ENCODE measurements at regions not wholly inside any gene's neighbourhood (a gene's known extent, or its start where the extent isn't known, plus 50 kb on each side); places are given as distances from the start of the nearest gene placed in this dataset.

DNA sequence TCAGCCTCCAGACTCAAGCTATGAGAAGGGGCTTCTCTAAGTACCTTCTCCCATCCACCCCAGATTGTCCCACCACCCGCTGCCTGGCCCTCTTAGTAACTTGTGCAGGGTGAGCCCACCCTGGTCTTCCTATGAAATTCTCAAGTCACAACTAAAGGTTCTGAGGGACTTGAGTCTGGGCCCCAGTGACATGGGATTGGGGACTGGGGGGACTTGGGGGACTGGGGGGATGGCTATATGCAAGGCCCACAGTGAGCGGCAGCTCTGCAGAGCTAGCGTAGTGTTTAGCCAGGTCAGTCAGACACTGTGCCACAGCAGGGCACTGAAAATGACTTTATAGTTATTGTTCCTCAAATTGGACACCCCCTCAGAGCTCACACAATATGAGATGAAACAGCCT is 622.3 kb upstream of the CADM1 start:
- TF ChIP-seq, protein P1, sequence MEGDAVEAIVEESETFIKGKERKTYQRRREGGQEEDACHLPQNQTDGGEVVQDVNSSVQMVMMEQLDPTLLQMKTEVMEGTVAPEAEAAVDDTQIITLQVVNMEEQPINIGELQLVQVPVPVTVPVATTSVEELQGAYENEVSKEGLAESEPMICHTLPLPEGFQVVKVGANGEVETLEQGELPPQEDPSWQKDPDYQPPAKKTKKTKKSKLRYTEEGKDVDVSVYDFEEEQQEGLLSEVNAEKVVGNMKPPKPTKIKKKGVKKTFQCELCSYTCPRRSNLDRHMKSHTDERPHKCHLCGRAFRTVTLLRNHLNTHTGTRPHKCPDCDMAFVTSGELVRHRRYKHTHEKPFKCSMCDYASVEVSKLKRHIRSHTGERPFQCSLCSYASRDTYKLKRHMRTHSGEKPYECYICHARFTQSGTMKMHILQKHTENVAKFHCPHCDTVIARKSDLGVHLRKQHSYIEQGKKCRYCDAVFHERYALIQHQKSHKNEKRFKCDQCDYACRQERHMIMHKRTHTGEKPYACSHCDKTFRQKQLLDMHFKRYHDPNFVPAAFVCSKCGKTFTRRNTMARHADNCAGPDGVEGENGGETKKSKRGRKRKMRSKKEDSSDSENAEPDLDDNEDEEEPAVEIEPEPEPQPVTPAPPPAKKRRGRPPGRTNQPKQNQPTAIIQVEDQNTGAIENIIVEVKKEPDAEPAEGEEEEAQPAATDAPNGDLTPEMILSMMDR (IDR thresholded peaks at IDR 0.05; ENCODE audit: control insufficient read depth, insufficient read depth, low read depth, low read length, missing control alignments), result no peak
- DNase-seq (ENCODE audit: low read depth), result no peak
- H3K4me3 ChIP-seq (ENCODE audit: control insufficient read depth, low read depth, low read length), result no peak overlapping the region

DNA sequence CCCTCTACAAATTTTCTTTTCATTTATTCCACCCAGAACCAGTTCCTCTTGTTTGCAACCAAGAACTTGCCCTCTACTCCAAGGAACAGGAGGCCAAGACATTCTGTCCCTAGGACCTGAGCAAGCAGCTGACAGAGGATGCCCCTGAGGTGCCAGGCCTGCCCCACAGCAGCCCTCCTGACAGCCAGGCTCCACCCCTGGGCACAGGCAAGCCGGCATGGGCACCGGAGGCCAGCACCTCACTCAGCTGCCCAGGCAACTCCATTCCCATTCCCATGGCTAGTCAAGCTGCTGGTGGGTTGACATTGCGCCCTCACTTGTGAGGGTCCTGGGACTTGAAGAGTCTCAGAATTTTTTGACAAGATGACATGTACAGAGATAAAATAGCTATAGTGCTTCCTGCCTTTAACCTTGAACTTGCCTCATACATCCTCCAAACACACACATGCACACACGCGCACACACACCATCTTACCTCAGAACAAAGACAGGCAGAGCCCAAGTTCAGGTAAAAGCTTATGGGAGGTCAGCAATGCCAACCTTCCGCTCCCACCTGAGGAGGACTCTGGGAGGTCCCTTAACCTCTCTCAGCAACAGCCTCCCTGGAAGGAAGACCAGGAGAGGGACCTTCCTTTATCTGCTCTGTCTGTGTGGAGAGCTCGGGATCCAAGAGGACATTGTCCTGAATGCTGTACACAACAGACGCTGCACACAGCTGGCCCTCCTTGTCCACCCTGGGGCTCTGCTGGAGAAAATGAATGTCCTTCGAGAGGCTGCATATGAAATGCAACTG is 620.9 kb upstream of the CADM1 start:
- TF ChIP-seq, protein P1 (IDR thresholded peaks at IDR 0.05; ENCODE audit: control insufficient read depth, insufficient read depth, low read depth, low read length, missing control alignments), result no peak
- DNase-seq (ENCODE audit: low read depth), result no peak
- H3K4me3 ChIP-seq (ENCODE audit: control insufficient read depth, low read depth, low read length), result no peak overlapping the region

DNA sequence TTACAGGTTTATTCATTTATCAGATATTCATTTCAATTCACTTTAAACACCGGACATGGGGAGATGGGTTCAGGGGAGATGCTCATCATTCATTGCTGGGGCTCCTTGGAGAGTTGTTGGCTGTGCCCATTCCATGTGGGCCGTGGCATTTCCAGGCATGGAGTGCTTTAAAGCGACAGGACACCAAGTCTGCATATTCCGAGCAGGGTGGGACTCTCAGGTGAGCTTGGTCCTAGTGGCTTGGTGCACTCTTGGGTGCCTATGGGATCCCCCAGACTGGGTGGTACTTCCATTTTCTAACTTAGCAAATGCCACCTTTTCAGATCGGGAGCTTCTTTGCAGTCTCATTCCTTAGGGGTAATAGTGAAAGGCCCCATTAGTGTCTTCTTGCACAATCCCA is 619.5 kb upstream of the CADM1 start:
- no peak overlapping the region for H3K4me3 ChIP-seq (ENCODE audit: control insufficient read depth, low read depth, low read length)
- TF ChIP-seq, protein P1 (IDR thresholded peaks at IDR 0.05; ENCODE audit: control insufficient read depth, insufficient read depth, low read depth, low read length, missing control alignments), result no peak
- DNase-seq (ENCODE audit: low read depth), result no peak

DNA sequence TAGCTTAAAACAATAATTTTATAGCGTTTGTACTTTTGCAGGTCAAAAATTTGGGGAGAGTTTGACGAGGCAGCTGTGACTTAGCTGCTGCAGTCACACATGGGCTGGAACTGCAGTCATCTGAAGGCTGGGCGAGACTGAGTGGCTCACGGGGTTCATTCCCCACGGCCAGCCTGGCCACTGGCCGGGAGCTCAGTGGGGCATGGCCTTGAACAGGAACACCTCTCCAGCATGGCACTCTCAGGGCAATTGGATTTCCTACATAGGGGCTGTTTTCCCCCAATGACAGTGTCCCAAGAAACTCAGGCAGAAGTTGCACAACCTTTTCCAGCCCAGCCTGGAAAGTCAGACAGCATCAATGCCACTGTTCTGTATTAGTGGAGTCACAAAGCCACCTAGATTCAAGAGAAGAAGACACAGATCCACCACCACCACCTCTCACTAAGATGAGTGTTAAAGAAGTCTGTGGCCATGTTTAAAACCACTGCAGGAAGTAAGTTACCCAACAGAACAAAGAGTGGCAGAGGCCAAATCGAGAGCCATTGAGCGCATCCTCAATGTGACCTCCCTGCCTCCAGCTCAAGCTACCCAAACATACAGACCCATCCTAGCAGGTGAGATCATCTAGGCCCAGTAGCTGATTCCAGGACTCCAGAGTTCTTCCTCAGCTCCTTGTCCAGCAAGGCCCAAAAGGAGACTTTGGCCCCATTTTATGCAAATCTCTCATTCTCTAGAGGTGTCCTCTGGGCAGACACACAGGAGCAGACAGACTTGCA is 618.7 kb upstream of the CADM1 start:
- no peak overlapping the region for H3K4me3 ChIP-seq (ENCODE audit: control insufficient read depth, low read depth, low read length)
- DNase-seq (ENCODE audit: low read depth), result no peak
- TF ChIP-seq, protein P1 (IDR thresholded peaks at IDR 0.05; ENCODE audit: control insufficient read depth, insufficient read depth, low read depth, low read length, missing control alignments), result no peak

GRCh38 chr11:116119158-116119557 is 614.9 kb upstream of the CADM1 start:
- TF ChIP-seq, protein P1 (IDR thresholded peaks at IDR 0.05; ENCODE audit: control insufficient read depth, insufficient read depth, low read depth, low read length, missing control alignments), result no peak
- H3K4me3 ChIP-seq (ENCODE audit: control insufficient read depth, low read depth, low read length), result no peak overlapping the region
- no peak for DNase-seq (ENCODE audit: low read depth)

DNA sequence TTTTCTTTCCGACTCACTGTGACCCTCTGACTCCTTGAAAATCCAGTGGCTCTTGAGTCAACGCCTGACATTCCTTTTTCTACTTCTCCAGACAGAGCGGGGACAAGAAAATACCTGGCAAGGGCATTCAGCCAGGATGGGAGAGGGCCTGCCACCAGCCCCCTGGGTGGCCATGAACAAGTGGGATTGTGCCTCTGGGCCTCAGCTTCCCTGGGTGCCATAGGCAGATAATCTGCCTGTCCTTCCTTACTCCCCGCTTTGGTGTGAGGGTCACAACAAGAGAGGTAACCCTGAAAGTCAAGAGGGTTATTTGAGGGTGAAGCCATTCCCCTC is 613.9 kb upstream of the CADM1 start:
- TF ChIP-seq, protein P1 (IDR thresholded peaks at IDR 0.05; ENCODE audit: control insufficient read depth, insufficient read depth, low read depth, low read length, missing control alignments), result no peak
- H3K4me3 ChIP-seq (ENCODE audit: control insufficient read depth, low read depth, low read length), result no peak overlapping the region
- no peak for DNase-seq (ENCODE audit: low read depth)

Measured in AG09309 (cell line).